ENCODE measurements at regions not wholly inside any gene's neighbourhood (a gene's known extent, or its start where the extent isn't known, plus 50 kb on each side); places are given as distances from the start of the nearest gene placed in this dataset.

- ChIA-PET POLR2A (no interaction called here), CTCF (interaction anchor here (1.4 kb wide), 1 partner anchor 37 kb away, joined by 4 read pairs; no protein-coding TSS in a partner anchor)
- no peak overlapping the region for H3K27ac ChIP-seq
- H3K4me2 ChIP-seq: no peak overlapping the region
- no peak for FAIRE-seq
- ATAC-seq: no peak
- TF ChIP-seq MAZ (IDR thresholded peaks at IDR 0.05; ENCODE audit: borderline replicate concordance, low read depth, low read length) (no peak), KDM1A (IDR thresholded peaks at IDR 0.05; ENCODE audit: low read depth) (no peak), RCOR1 (IDR thresholded peaks at IDR 0.05; ENCODE audit: low read depth, low read length) (no peak), NFE2L2 (conservative IDR thresholded peaks at IDR 0.05; ENCODE audit: low read length) (no peak), GATA3 (IDR thresholded peaks at IDR 0.05; ENCODE audit: borderline replicate concordance) (no peak), E2F6 (IDR thresholded peaks at IDR 0.05; ENCODE audit: borderline replicate concordance, low read depth) (no peak), ZSCAN20 (CRISPR knock-in tag; IDR thresholded peaks at IDR 0.05) (no peak)
- peaks cover 14% of the 10 kb centered on the region; the same call in 2 of the 3 replicates for H3K9me3 ChIP-seq
- no peaks in the 10 kb centered on the region for H3K4me1 ChIP-seq
- DNase-seq (ENCODE audit: low read depth in 1 of 2, low spot score in 1 of 2): no peak
- no peak overlapping the region for H3K4me3 ChIP-seq
Observed at GRCh38 chr2:225319872-225320271, 79.6 kb upstream of the NYAP2 start.

GRCh38 chr2:225318440-225318839 lies 81.1 kb upstream of the NYAP2 start:
- H3K4me3 ChIP-seq: no peak overlapping the region
- H3K9me3 ChIP-seq: peaks cover 14% of the 10 kb centered on the region
- POLR2A ChIA-PET: no interaction called here
- DNase-seq (ENCODE audit: low read depth in 1 of 2, low spot score in 1 of 2) (no peak), FAIRE-seq (no peak), ATAC-seq (no peak)
- H3K27ac ChIP-seq: no peak overlapping the region
- no peak overlapping the region for H3K4me2 ChIP-seq
- H3K4me1 ChIP-seq: no peaks in the 10 kb centered on the region
- TF ChIP-seq ZFP36 (IDR thresholded peaks at IDR 0.05; ENCODE audit: borderline replicate concordance, partially characterized antibody) (peak; percentile 95), ZNF302 (CRISPR knock-in tag; IDR thresholded peaks at IDR 0.05) (no peak)
- WGBS (ENCODE audit: missing lambda C conversion rate): 4% methylated on average over 1 of the region's 1 CpG
- CTCF ChIA-PET: no interaction called here

GRCh38 chr2:225317186-225317585 lies 82.3 kb upstream of the NYAP2 start:
- Histone ChIP-seq H3K27ac (no peak overlapping the region), H3K4me2 (no peak overlapping the region), H3K4me1 (no peaks in the 10 kb centered on the region), H3K9me3 (peaks cover 14% of the 10 kb centered on the region), H3K4me3 (no peak overlapping the region)
- POLR2A ChIA-PET: no interaction called here
- no peak for DNase-seq (ENCODE audit: low read depth in 1 of 2, low spot score in 1 of 2)
- CTCF ChIA-PET: no interaction called here
- no peak for FAIRE-seq
- no peak for ATAC-seq
- TF ChIP-seq CBX8 (IDR thresholded peaks at IDR 0.05) (no peak), MAX (IDR thresholded peaks at IDR 0.05) (no peak), MYC (IDR thresholded peaks at IDR 0.05; ENCODE audit: borderline replicate concordance, low read length) (no peak), RCOR1 (IDR thresholded peaks at IDR 0.05; ENCODE audit: low read depth, low read length) (no peak), FOSL2 (IDR thresholded peaks at IDR 0.05) (no peak), FOSL2 (CRISPR knock-in tag; IDR thresholded peaks at IDR 0.05) (no peak), EHF (CRISPR knock-in tag; IDR thresholded peaks at IDR 0.05) (no peak), CEBPB (IDR thresholded peaks at IDR 0.05) (no peak), HOXB5 (CRISPR knock-in tag; IDR thresholded peaks at IDR 0.05) (no peak), POLR2AphosphoS2 (conservative IDR thresholded peaks at IDR 0.05; ENCODE audit: low read length) (no peak), JUNB (IDR thresholded peaks at IDR 0.05) (no peak)

GRCh38 chr2:225310745-225311144 lies 88.8 kb upstream of the NYAP2 start:
- H3K4me3 ChIP-seq: no peak overlapping the region
- H3K4me2 ChIP-seq: no peak overlapping the region
- no peak for DNase-seq (ENCODE audit: low read depth in 1 of 2, low spot score in 1 of 2)
- ATAC-seq: no peak
- H3K27ac ChIP-seq: no peak overlapping the region
- no peak for FAIRE-seq
- H3K9me3 ChIP-seq: no peaks in the 10 kb centered on the region; the same call in 2 of the 3 replicates
- ChIA-PET CTCF (no interaction called here), POLR2A (no interaction called here)
- TF ChIP-seq ZFP36 (IDR thresholded peaks at IDR 0.05; ENCODE audit: borderline replicate concordance, partially characterized antibody) (no peak), CHD2 (IDR thresholded peaks at IDR 0.05; ENCODE audit: low read length, partially characterized antibody) (no peak), SREBF2 (IDR thresholded peaks at IDR 0.05) (no peak), ZNF302 (CRISPR knock-in tag; IDR thresholded peaks at IDR 0.05) (no peak), NPAS2 (CRISPR knock-in tag; IDR thresholded peaks at IDR 0.05; ENCODE audit: borderline replicate concordance) (no peak), ZSCAN20 (CRISPR knock-in tag; IDR thresholded peaks at IDR 0.05) (no peak), USF2 (IDR thresholded peaks at IDR 0.05) (no peak), HEYL (CRISPR knock-in tag; IDR thresholded peaks at IDR 0.05) (no peak), HOXB13 (CRISPR knock-in tag; IDR thresholded peaks at IDR 0.05; ENCODE audit: low read depth) (no peak), ELK1 (IDR thresholded peaks at IDR 0.05; ENCODE audit: low read depth, low read length) (no peak)
- H3K4me1 ChIP-seq: no peaks in the 10 kb centered on the region
